GM12873 (cell line): ENCODE measurements at regions not wholly inside any gene's neighbourhood (a gene's known extent, or its start where the extent isn't known, plus 50 kb on each side); places are given as distances from the start of the nearest gene placed in this dataset.

Experiments
- TF ChIP-seq, protein P1 (sequence below): IDR thresholded peaks from 2 replicates; pipeline ENCODE4 v1.5.1; 2012; ENCODE audit warnings: low read depth, mild to moderate bottlenecking, moderate library complexity, low read length, control low read depth; ENCODE audit not compliant: insufficient read depth; ENCODE audit errors: missing control alignments

DNA sequence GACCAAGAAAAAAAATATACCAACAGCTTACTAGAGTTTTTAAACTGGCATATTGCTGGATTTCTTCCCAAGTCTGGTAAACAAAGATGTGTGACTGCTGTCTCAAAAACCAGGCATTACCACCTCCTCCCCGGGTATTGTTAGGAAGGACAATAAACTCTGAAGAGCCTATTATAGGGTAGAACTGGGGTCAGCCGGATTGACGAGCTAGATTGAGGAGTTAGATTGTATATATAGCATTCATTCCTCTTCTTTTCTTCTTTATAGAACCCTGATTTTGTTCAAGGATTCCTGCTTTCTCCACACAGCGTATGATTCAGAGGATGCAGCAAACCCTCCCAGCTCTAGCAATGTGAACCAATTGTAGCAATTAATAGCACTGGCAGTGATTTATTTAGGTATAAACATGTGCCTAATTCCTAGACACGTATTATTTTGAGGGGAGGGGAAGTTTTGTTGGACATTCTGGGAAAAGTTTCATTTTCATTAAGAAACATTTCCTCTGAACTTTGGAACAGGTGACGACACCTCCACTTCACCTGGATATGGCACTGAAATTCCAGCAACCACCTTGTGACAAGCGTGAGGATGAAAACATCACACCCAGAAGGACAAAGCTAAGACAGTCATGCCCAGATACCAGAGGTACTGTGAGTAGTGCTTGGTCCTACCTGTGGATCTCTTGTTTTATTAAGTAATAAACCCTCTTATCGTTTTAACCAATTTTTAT lies 679.4 kb upstream of the KIRREL3 start:
- TF ChIP-seq, protein P1, sequence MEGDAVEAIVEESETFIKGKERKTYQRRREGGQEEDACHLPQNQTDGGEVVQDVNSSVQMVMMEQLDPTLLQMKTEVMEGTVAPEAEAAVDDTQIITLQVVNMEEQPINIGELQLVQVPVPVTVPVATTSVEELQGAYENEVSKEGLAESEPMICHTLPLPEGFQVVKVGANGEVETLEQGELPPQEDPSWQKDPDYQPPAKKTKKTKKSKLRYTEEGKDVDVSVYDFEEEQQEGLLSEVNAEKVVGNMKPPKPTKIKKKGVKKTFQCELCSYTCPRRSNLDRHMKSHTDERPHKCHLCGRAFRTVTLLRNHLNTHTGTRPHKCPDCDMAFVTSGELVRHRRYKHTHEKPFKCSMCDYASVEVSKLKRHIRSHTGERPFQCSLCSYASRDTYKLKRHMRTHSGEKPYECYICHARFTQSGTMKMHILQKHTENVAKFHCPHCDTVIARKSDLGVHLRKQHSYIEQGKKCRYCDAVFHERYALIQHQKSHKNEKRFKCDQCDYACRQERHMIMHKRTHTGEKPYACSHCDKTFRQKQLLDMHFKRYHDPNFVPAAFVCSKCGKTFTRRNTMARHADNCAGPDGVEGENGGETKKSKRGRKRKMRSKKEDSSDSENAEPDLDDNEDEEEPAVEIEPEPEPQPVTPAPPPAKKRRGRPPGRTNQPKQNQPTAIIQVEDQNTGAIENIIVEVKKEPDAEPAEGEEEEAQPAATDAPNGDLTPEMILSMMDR: no peak

DNA sequence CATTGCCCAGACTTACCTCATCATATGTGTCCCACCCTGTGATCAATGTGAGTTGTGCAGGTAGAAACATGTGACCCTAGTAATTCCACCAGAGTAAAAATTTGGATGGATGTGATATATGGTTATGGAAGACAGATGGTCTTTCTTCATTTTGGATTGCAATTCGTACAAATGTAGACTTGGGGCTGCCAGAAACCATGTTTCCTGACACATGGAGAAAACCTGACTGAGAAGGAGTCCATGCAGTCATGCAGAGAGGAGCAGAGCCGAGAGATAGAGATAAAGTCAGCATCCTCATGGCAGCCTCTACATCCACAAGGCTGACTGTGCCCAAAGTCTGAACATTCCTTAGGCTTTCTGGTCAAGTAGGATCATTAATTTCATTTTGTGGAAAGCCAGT lies 678.1 kb upstream of the KIRREL3 start:
- TF ChIP-seq, protein P1: no peak

DNA sequence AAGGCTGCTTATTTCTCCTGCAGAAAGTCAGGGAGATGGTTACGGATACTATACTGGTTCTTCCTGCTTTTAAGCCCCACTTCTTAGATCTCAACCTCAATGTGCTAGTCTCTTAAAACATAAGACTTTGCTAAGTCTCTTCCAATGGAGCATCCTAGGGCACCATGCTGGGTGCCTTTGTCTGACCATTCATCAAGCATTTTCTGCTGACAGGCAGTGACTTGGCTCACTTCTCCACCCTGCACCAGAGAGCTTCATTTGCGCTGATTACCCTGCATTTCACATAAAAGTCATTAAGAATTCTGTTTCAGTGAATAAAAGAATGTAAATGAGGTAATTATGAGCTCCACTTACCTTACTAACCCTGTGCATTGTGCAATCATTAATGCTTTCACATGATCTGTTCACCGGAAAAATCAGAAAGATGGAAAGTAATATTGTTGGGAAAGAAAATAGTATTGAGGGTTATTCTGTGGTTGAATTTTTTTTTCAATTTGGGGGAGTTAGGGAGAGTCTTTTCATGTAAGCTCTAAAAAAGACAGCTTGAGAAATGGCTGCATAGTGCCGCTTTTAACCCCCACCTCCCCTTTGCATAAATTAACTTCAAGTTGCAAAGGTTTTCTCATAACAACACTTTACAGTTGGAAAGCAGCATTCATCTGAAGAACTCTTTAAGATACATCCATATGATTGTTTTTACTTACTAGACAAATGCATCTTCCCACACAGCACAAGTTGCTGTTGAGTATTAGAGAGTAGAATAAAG lies 677.3 kb upstream of the KIRREL3 start:
- TF ChIP-seq, protein P1: no peak

DNA sequence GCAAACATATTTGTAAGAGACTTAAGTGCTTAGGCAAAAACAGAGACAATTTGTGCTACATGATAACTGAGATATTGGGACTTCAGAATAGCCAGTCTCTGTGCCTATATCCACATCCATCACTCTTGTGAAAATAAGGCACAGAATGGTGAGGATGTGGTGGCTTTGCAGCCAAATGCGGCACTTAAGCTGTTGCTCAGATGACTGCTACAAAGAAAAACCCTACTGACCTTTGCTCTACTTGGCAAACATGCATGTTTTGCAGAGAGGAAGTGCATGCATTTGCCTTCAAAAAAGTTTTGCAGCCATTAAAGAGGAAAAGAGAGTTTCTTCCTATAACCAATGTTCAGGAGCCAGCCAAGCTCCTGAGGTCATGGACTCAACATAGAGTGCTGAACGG lies 675.0 kb upstream of the KIRREL3 start:
- TF ChIP-seq, protein P1: no peak

DNA sequence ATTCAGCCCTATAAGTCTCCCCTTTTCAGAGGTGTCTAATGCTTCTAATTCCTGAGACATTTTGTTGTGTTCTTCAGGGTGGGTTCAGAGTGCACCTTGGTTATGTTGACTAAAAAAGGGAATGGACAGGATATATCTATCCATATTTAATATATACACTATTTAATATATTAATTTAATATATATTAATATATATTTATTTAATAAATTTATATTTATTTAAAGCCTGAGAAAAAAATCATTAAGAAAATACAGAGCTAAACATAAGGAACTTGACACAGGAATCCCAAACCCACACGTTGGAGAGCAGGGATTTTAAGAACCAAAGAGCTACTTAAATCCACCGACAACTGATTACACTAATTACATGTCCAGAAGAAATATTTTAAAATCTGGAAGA lies 674.2 kb upstream of the KIRREL3 start:
- TF ChIP-seq, protein P1: no peak

DNA sequence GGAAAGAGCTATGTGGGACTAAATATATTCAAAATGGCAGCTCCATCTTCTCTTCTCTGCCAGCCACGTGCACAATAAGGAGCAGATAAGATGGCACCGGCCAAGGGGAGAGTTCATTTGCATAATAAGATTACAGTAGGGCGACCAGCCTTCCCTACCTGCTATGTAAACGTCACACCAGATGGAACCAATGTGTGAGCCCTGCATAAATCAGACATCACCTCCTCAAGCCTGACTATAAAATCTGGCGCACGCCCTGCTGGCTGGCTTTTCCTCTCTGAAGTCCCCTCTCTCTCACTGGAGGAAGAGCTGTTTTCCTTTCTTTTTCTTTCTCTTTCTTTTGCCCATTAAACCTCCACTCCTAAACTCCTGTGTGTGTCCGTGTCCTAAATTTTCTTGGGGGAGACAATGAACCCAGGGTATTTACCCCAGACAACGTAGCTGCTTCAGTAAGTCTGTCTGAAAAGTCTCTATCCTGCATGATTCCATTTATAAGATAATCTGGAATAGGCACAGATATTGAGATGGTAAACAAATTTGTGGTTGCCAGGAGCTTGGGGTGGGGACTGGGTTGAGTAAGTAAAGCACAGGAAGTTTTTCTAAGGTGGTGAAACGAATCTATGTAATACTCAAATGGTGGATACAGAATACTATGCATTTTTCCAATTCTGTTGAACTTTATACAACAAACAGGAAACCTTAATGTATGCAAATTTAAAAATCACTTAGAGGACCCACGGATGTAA lies 670.0 kb upstream of the KIRREL3 start:
- TF ChIP-seq, protein P1: no peak
